ENCODE measurements at regions not wholly inside any gene's neighbourhood (a gene's known extent, or its start where the extent isn't known, plus 50 kb on each side); places are given as distances from the start of the nearest gene placed in this dataset.

- no peak for TF ChIP-seq EZH2 (IDR thresholded peaks at IDR 0.05; ENCODE audit: borderline replicate concordance, low read length)
- TF ChIP-seq CTCF (conservative IDR thresholded peaks at IDR 0.05 in 1 of 2, IDR thresholded peaks at IDR 0.05 in 1 of 2; ENCODE audit: extremely low read depth in 1 of 2, insufficient read depth in 1 of 2, low read depth in 1 of 2, low read length in 2 of 2) = no peak
Observed at GRCh38 chr5:33198836-33199235, 241.9 kb upstream of the TARS1 start.
